ENCODE measurements at regions not wholly inside any gene's neighbourhood (a gene's known extent, or its start where the extent isn't known, plus 50 kb on each side); places are given as distances from the start of the nearest gene placed in this dataset.

DNA sequence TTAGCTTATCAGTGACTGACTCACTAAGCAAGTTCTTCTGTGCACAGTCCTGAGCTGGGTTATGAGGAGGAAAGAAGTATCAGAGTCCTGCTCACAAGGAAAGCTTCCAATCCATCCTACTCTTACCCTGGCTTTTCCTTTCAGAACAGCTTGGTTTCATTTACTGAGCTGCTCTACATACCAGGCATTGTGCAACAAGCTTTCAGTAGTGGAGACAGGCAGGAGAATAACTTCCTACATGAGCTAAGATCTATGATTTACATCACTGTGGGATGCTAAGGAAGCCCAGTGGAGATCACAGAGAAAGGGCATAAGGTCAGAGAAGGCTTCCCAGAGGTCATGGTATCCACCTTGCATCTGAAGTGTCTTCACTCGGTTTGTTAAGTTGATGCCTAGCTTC, 144.5 kb downstream of the MAP3K7 start:
- Histone ChIP-seq H3K9me2 (no peaks in the 10 kb centered on the region), H3K9ac (no peak overlapping the region), H3K4me2 (no peak overlapping the region), H3F3A (replicated peaks; ENCODE audit: insufficient read depth) (no peaks in the 10 kb centered on the region), H3K4me3 (ENCODE audit: low read depth in 2 of 2, low read length in 1 of 2) (no peak overlapping the region), H3K27me3 (ENCODE audit: insufficient read depth) (peaks cover 5% of the 10 kb centered on the region), H3K9me3 (no peaks in the 10 kb centered on the region), H3K79me2 (ENCODE audit: insufficient read depth) (no peaks in the 10 kb centered on the region), H3K36me3 (replicated peaks in 1 of 2; ENCODE audit: control insufficient read depth in 1 of 2, insufficient read depth in 2 of 2, low read length in 1 of 2) (no peaks in the 10 kb centered on the region), H3K27ac (ENCODE audit: low read depth in 2 of 2, low read length in 1 of 2) (no peak overlapping the region), H2AFZ (ENCODE audit: low read depth) (no peak overlapping the region), H4K20me1 (ENCODE audit: insufficient read depth) (no peaks in the 10 kb centered on the region), H3K4me1 (ENCODE audit: control insufficient read depth in 1 of 2, insufficient read depth in 2 of 2, low read depth in 1 of 2, low read length in 1 of 2) (peaks cover 0 to 14% of the 10 kb centered on the region in 2 experiments; a peak in 2 of 4 replicates)
- DNase-seq: no peak
- ChIA-PET POLR2A (no interaction called here), CTCF (interaction anchor here (1.2 to 3.0 kb wide), 6 partner anchors 21 to 502 kb away, joined by 3 to 17 read pairs (median 9); no protein-coding TSS in a partner anchor)
- 71% methylated on average over 1 of the region's 1 CpG for WGBS (ENCODE audit: low lambda C conversion rate)
- no peak for TF ChIP-seq TCF12 (IDR thresholded peaks at IDR 0.05)
- TF ChIP-seq CHD2 (IDR thresholded peaks at IDR 0.05; ENCODE audit: low read length, partially characterized antibody): no peak
- TF ChIP-seq GATA2 (CRISPR knock-in tag; IDR thresholded peaks at IDR 0.05): no peak
- no peak for TF ChIP-seq NFIC (IDR thresholded peaks at IDR 0.05; ENCODE audit: borderline replicate concordance)
- no peak for TF ChIP-seq SIN3A (IDR thresholded peaks at IDR 0.05; ENCODE audit: borderline replicate concordance, low read depth, low read length)
- TF ChIP-seq, protein P1, sequence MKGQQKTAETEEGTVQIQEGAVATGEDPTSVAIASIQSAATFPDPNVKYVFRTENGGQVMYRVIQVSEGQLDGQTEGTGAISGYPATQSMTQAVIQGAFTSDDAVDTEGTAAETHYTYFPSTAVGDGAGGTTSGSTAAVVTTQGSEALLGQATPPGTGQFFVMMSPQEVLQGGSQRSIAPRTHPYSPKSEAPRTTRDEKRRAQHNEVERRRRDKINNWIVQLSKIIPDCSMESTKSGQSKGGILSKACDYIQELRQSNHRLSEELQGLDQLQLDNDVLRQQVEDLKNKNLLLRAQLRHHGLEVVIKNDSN (IDR thresholded peaks at IDR 0.05; ENCODE audit: borderline replicate concordance, low read depth): no peak
- TF ChIP-seq, protein P2, sequence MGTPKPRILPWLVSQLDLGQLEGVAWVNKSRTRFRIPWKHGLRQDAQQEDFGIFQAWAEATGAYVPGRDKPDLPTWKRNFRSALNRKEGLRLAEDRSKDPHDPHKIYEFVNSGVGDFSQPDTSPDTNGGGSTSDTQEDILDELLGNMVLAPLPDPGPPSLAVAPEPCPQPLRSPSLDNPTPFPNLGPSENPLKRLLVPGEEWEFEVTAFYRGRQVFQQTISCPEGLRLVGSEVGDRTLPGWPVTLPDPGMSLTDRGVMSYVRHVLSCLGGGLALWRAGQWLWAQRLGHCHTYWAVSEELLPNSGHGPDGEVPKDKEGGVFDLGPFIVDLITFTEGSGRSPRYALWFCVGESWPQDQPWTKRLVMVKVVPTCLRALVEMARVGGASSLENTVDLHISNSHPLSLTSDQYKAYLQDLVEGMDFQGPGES (IDR thresholded peaks at IDR 0.05; ENCODE audit: low read depth, low read length): no peak
- TF ChIP-seq TAF1 (IDR thresholded peaks at IDR 0.05; ENCODE audit: borderline replicate concordance, low read depth, low read length): no peak
- no peak for TF ChIP-seq MEF2A (IDR thresholded peaks at IDR 0.05; ENCODE audit: borderline replicate concordance, low read depth)
- no peak for TF ChIP-seq TEAD4 (IDR thresholded peaks at IDR 0.05; ENCODE audit: borderline replicate concordance, insufficient read depth)
- TF ChIP-seq YY1 (IDR thresholded peaks at IDR 0.05; ENCODE audit: low read depth): no peak
- no peak for TF ChIP-seq EP300 (IDR thresholded peaks at IDR 0.05; ENCODE audit: borderline replicate concordance in 1 of 2, low read depth in 1 of 2, low read length in 1 of 2)
- TF ChIP-seq SMC3 (IDR thresholded peaks at IDR 0.05; ENCODE audit: low read depth, low read length): no peak
- TF ChIP-seq, protein P3, sequence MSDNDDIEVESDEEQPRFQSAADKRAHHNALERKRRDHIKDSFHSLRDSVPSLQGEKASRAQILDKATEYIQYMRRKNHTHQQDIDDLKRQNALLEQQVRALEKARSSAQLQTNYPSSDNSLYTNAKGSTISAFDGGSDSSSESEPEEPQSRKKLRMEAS (IDR thresholded peaks at IDR 0.05; ENCODE audit: low read depth): no peak

DNA sequence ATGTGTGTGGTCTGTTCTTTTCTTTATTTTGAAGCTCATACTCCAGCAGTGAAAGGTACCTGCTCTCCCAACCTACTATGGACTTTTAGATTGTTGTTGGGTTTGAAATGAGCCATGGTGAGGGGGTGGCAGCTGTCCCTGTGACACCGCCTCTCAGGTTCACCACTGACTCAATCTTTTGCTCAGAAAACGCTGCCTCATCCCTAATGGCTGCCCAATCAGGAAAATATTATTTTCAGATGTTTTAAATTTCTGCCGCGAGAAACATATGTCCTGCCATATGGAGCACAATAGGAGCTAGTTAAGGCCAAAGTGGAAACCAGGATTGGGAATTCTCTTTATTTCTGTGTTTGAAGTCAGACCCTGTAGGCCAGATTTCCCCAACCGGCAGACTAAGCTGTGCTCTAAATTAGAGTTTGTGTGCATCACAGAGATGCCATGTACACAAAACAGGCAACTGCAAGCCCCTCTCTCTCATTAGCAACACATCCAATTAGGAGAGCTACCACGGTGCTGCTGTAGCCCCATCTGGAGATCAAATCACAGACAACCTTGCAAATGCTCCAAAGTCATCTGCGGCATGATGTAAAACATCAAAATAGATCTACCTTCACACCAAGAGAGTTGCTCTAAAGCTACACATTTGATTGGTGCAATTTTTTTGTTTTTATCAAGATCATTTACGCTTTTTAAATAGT, 144.1 kb upstream of the BACH2 start:
- no peaks in the 10 kb centered on the region for H3K36me3 ChIP-seq (replicated peaks in 1 of 2; ENCODE audit: control insufficient read depth in 1 of 2, insufficient read depth in 2 of 2, low read length in 1 of 2)
- H3F3A ChIP-seq (replicated peaks; ENCODE audit: insufficient read depth): no peaks in the 10 kb centered on the region
- 69% methylated on average over 8 of the region's 8 CpGs for WGBS (ENCODE audit: low lambda C conversion rate)
- DNase-seq: peak; percentile 51
- POLR2A ChIA-PET: interaction anchor here (0.6 to 1.4 kb wide), 4 partner anchors 37 to 463 kb away, joined by 3 to 4 read pairs (median 3); no protein-coding TSS in a partner anchor
- H2AFZ ChIP-seq (ENCODE audit: low read depth): no peak overlapping the region
- H4K20me1 ChIP-seq (ENCODE audit: insufficient read depth): no peaks in the 10 kb centered on the region
- H3K9ac ChIP-seq: no peak overlapping the region
- H3K4me1 ChIP-seq (ENCODE audit: control insufficient read depth in 1 of 2, insufficient read depth in 2 of 2, low read depth in 1 of 2, low read length in 1 of 2): peaks cover 0 to 14% of the 10 kb centered on the region in 2 experiments; a peak in 2 of 4 replicates
- CTCF ChIA-PET: interaction anchor here (0.6 to 3.0 kb wide), 13 partner anchors 9 to 594 kb away, joined by 3 to 19 read pairs (median 4); no protein-coding TSS in a partner anchor
- H3K9me2 ChIP-seq: no peaks in the 10 kb centered on the region
- H3K9me3 ChIP-seq: no peaks in the 10 kb centered on the region
- peak overlapping the region in 1 of 2 experiments; percentile 83; a peak in 2 of 4 replicates for H3K27ac ChIP-seq (ENCODE audit: low read depth in 2 of 2, low read length in 1 of 2)
- H3K4me2 ChIP-seq: no peak overlapping the region
- H3K4me3 ChIP-seq (ENCODE audit: low read depth in 2 of 2, low read length in 1 of 2): no peak overlapping the region
- H3K79me2 ChIP-seq (ENCODE audit: insufficient read depth): no peaks in the 10 kb centered on the region
- peaks cover 5% of the 10 kb centered on the region for H3K27me3 ChIP-seq (ENCODE audit: insufficient read depth)
- TF ChIP-seq YY1 (IDR thresholded peaks at IDR 0.05; ENCODE audit: low read depth) (no peak), TCF12 (IDR thresholded peaks at IDR 0.05) (no peak), GATA2 (CRISPR knock-in tag; IDR thresholded peaks at IDR 0.05) (peak; percentile 78), RAD21 (IDR thresholded peaks at IDR 0.05; ENCODE audit: low read length) (peak; percentile 58), RCOR1 (IDR thresholded peaks at IDR 0.05; ENCODE audit: low read length) (peak; percentile 69; the same call in 1 of the 2 replicates), FOXJ3 (CRISPR knock-in tag; IDR thresholded peaks at IDR 0.05) (0 out of 2 replicates have a peak, but pooled peaks have one; percentile 34), NFIC (IDR thresholded peaks at IDR 0.05; ENCODE audit: borderline replicate concordance) (no peak), RXRA (IDR thresholded peaks at IDR 0.05; ENCODE audit: borderline replicate concordance, low read depth) (no peak), MEF2A (IDR thresholded peaks at IDR 0.05; ENCODE audit: borderline replicate concordance, low read depth) (no peak), SMC3 (IDR thresholded peaks at IDR 0.05; ENCODE audit: low read depth, low read length) (no peak; the same call in 1 of the 2 replicates), CHD2 (IDR thresholded peaks at IDR 0.05; ENCODE audit: low read length, partially characterized antibody) (peak; percentile 48), EZH2phosphoT487 (IDR thresholded peaks at IDR 0.05; ENCODE audit: borderline replicate concordance, low read depth) (no peak)
- TF ChIP-seq, protein P4, sequence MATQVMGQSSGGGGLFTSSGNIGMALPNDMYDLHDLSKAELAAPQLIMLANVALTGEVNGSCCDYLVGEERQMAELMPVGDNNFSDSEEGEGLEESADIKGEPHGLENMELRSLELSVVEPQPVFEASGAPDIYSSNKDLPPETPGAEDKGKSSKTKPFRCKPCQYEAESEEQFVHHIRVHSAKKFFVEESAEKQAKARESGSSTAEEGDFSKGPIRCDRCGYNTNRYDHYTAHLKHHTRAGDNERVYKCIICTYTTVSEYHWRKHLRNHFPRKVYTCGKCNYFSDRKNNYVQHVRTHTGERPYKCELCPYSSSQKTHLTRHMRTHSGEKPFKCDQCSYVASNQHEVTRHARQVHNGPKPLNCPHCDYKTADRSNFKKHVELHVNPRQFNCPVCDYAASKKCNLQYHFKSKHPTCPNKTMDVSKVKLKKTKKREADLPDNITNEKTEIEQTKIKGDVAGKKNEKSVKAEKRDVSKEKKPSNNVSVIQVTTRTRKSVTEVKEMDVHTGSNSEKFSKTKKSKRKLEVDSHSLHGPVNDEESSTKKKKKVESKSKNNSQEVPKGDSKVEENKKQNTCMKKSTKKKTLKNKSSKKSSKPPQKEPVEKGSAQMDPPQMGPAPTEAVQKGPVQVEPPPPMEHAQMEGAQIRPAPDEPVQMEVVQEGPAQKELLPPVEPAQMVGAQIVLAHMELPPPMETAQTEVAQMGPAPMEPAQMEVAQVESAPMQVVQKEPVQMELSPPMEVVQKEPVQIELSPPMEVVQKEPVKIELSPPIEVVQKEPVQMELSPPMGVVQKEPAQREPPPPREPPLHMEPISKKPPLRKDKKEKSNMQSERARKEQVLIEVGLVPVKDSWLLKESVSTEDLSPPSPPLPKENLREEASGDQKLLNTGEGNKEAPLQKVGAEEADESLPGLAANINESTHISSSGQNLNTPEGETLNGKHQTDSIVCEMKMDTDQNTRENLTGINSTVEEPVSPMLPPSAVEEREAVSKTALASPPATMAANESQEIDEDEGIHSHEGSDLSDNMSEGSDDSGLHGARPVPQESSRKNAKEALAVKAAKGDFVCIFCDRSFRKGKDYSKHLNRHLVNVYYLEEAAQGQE (IDR thresholded peaks at IDR 0.05; ENCODE audit: low read depth, low read length): no peak
